Hepatocyte (in vitro differentiated cells): ENCODE measurements at regions not wholly inside any gene's neighbourhood (a gene's known extent, or its start where the extent isn't known, plus 50 kb on each side); places are given as distances from the start of the nearest gene placed in this dataset.

Source experiments
- CTCF ChIP-seq: fragments of 200-600 bp; sonication (generic); IDR thresholded peaks from 2 replicates; pipeline ENCODE4 v1.5.1; 2016; ENCODE audit warnings: antibody characterized with exemption, mild to moderate bottlenecking; ENCODE audit not compliant: poor library complexity
- EZH2 ChIP-seq: fragments of 200-600 bp; sonication (generic); IDR thresholded peaks from 2 replicates; pipeline ENCODE4 v1.6.1; 2016; ENCODE audit warnings: antibody characterized with exemption, mild to moderate bottlenecking, borderline replicate concordance
- EZH2phosphoT487 ChIP-seq: fragments of 200-600 bp; sonication (generic); IDR thresholded peaks from one replicate; pipeline ENCODE4 v1.6.1; 2018; ENCODE audit warnings: antibody characterized with exemption, mild to moderate bottlenecking, low read depth, moderate library complexity; ENCODE audit not compliant: unreplicated experiment, severe bottlenecking

GRCh38 chr16:6926341-6926740 lies 406.3 kb upstream of the RBFOX1 start:
- TF ChIP-seq CTCF (no peak), EZH2 (no peak), EZH2phosphoT487 (no peak)
